ENCODE measurements at regions not wholly inside any gene's neighbourhood (a gene's known extent, or its start where the extent isn't known, plus 50 kb on each side); places are given as distances from the start of the nearest gene placed in this dataset.

GRCh38 chr16:48487287-48487686 lies 102.1 kb upstream of the SIAH1 start:
- H3K4me1 ChIP-seq (ENCODE audit: control insufficient read depth, extremely low read depth, insufficient read depth, low read length) = no peaks in the 10 kb centered on the region
- H3K9me1 ChIP-seq (replicated peaks; ENCODE audit: control insufficient read depth, extremely low read depth, insufficient read depth, low read length) = no peaks in the 10 kb centered on the region
- CTCF ChIA-PET = no interaction called here
- FAIRE-seq (no peak), DNase-seq (ENCODE audit: low read depth, low spot score) (no peak)
- H3K9me3 ChIP-seq (replicated peaks; ENCODE audit: control insufficient read depth, insufficient read depth, low read length) = no peaks in the 10 kb centered on the region
- no peaks in the 10 kb centered on the region for H3K79me2 ChIP-seq (ENCODE audit: control insufficient read depth, insufficient read depth, low read length)
- intact Hi-C loops (cut with micrococcal nuclease) (no loop called here), dilution Hi-C loops (cut with MboI; ENCODE audit: extremely low pct_ligation_motif_present, low sequenced_read_pairs) (no loop called here)
- H4K20me1 ChIP-seq (replicated peaks; ENCODE audit: control insufficient read depth, extremely low read depth, insufficient read depth, low read length) = no peaks in the 10 kb centered on the region
- no peak for TF ChIP-seq GATA2 (IDR thresholded peaks at IDR 0.05; ENCODE audit: insufficient read depth, insufficient read length, low read depth, low read length)
- no peak for TF ChIP-seq POLR2AphosphoS5 (IDR thresholded peaks at IDR 0.05; ENCODE audit: insufficient read depth, low read depth, low read length)
- TF ChIP-seq EZH2 (IDR thresholded peaks at IDR 0.05; ENCODE audit: borderline replicate concordance, low read depth, low read length, severe bottlenecking) = no peak
- no peak for TF ChIP-seq JUN (IDR thresholded peaks at IDR 0.05; ENCODE audit: borderline replicate concordance, insufficient read depth, insufficient read length, low read depth)
- TF ChIP-seq POLR2A (IDR thresholded peaks at IDR 0.05; ENCODE audit: low read depth, low read length) = no peak
- TF ChIP-seq FOS (IDR thresholded peaks at IDR 0.05; ENCODE audit: borderline replicate concordance, insufficient read depth, low read length) = no peak
- TF ChIP-seq MYC (IDR thresholded peaks at IDR 0.05; ENCODE audit: low read depth, low read length) = no peak
- no peak for TF ChIP-seq MAX (IDR thresholded peaks at IDR 0.05; ENCODE audit: insufficient read depth, insufficient read length)
- TF ChIP-seq CTCF (IDR thresholded peaks at IDR 0.05; ENCODE audit: extremely low read depth in 1 of 2, insufficient read depth in 1 of 2, low read depth in 1 of 2, low read length in 2 of 2) = no peak
- no peak overlapping the region for H3K4me3 ChIP-seq (replicated peaks in 1 of 3; ENCODE audit: insufficient read depth in 1 of 3, low read depth in 1 of 3, low read length in 3 of 3)
- no peak overlapping the region for H3K9ac ChIP-seq (replicated peaks; ENCODE audit: extremely low read depth, insufficient read depth, low read length)
- no TSS peak for BruUV-seq (replicated peaks)
- no peaks in the 10 kb centered on the region for H3K27me3 ChIP-seq (ENCODE audit: control insufficient read depth in 2 of 2, insufficient read depth in 2 of 2, low read length in 2 of 2)
- no peaks in the 10 kb centered on the region for H3K36me3 ChIP-seq (ENCODE audit: control insufficient read depth in 2 of 2, extremely low read depth in 1 of 2, insufficient read depth in 2 of 2, low read length in 2 of 2)
- H3K27ac ChIP-seq (ENCODE audit: insufficient read depth, low read depth, low read length) = no peak overlapping the region
- POLR2A ChIA-PET = no interaction called here
- no peak overlapping the region for H3K4me2 ChIP-seq (ENCODE audit: insufficient read depth, low read length)
- H2AFZ ChIP-seq (ENCODE audit: low read depth, low read length) = no peak overlapping the region

Data from endothelial cell of umbilical vein (primary cell).